ENCODE measurements at regions not wholly inside any gene's neighbourhood (a gene's known extent, or its start where the extent isn't known, plus 50 kb on each side); places are given as distances from the start of the nearest gene placed in this dataset.

GRCh38 chr6:15993716-15994228, 135.1 kb upstream of the MYLIP start:
- no peak for DNase-seq

DNA sequence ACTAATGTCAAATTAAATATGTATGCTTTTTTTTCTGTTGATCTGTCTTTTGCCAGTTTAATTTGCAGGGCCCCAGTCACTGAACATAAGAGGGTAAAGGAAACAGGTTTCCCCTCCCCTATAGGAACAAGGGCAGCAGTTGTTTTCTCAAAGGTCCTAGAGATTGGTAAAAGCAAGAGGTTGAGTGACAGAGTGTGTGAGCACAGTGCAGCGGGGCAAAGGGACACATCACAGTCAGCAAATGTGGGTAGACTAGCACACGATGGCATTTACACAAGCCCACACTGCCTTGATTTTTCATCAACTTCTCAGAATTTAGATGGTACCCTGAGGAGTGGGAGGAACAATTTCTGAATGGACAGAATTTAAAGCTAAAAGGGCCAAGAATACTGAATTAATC, 138.7 kb upstream of the MYLIP start:
- no peak for DNase-seq

DNA sequence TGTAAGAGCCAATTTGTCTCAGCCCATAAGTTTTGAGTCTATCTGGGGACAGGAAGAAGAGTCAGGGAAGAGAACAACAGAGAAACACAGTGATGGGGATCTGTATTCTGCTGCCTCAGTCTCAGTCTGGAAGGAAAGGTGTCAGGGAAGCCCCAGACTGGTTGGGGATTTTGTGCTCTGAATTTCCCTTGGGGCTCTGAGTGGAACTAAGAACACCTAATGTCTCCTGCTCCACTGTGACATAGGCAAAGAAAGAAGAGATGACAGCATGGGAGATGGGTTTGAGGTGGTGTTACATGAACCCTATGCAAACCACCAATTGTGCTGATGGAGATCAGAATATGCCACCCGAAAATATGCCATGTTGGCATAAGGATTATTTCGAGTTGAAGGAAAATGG, 139.5 kb upstream of the MYLIP start:
- no peak for DNase-seq

DNA sequence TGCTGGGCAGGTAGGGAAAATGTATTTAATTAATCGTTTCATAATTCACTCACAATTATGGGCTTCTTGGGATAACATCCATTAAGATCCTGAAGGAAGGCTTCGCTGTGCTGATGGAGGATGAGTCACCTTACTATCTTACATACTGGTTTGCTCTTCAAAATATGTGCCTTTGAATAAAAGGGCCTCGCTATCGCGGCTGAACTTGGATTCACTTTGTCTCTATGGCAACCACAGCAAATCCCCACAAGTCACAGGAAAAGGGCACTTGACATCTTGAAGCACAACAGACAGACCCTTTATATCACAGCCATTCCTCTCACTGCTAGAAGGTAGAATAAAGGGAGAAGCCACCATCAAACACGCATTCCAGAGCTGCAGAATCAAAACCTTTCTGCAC, 141.3 kb upstream of the MYLIP start:
- no peak for DNase-seq

- DNase-seq: no peak
Measured at GRCh38 chr6:15986027-15986629, 142.8 kb upstream of the MYLIP start.

- DNase-seq: no peak
Measured at GRCh38 chr6:15985379-15985959, 143.4 kb upstream of the MYLIP start.

- DNase-seq: no peak
Measured at GRCh38 chr6:15981956-15982355, 146.9 kb upstream of the MYLIP start.

- no peak for DNase-seq
Measured at GRCh38 chr6:15980801-15981200, 148.1 kb upstream of the MYLIP start.

DNA sequence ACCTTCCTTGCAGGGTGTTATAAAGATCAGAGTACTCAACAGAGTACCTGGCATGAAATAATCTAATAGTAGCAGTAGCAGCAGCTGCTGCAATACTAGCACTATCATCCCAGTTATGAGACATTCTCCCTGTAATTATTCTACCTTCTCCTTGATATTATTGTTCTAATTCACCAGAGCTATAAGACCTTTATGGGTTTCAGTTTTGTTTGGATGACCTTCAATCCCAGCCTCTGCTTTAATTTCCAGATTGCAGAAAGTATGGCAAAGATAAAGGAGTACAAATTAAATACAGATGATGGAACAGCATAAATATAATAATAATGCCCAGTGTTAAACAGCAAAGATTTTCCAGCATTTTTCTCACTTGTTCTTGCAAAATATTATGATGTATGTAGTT, 150.5 kb upstream of the MYLIP start:
- DNase-seq: no peak

GRCh38 chr6:15977050-15977449, 151.8 kb upstream of the MYLIP start:
- no peak for DNase-seq

GRCh38 chr6:15974817-15975216, 154.1 kb upstream of the MYLIP start:
- DNase-seq: no peak

- no peak for DNase-seq
Measured at GRCh38 chr6:15970517-15970916, 158.4 kb upstream of the MYLIP start.

GRCh38 chr6:15969236-15969778, 159.6 kb upstream of the MYLIP start:
- DNase-seq: no peak

- no peak for DNase-seq
Measured at GRCh38 chr6:15968519-15968918, 160.4 kb upstream of the MYLIP start.

- no peak for DNase-seq
Measured at GRCh38 chr6:15966000-15966520, 162.8 kb upstream of the MYLIP start.

DNA sequence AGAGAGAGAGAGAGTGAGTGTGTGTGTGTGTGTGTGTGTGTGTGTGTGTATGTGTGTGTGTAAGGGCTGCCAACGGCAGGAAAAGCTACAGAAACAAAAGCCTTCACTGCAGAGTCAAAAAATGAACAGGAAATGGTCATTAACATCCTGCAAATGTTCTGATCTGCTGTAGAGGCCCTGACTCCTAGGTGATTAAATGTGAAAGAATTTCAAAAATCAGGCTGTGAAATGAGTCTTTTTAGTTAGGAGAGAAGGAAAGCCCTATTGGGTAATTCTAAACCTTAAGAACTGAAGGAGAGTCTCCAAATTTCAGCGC, 166.5 kb upstream of the MYLIP start:
- no peak for DNase-seq

DNA sequence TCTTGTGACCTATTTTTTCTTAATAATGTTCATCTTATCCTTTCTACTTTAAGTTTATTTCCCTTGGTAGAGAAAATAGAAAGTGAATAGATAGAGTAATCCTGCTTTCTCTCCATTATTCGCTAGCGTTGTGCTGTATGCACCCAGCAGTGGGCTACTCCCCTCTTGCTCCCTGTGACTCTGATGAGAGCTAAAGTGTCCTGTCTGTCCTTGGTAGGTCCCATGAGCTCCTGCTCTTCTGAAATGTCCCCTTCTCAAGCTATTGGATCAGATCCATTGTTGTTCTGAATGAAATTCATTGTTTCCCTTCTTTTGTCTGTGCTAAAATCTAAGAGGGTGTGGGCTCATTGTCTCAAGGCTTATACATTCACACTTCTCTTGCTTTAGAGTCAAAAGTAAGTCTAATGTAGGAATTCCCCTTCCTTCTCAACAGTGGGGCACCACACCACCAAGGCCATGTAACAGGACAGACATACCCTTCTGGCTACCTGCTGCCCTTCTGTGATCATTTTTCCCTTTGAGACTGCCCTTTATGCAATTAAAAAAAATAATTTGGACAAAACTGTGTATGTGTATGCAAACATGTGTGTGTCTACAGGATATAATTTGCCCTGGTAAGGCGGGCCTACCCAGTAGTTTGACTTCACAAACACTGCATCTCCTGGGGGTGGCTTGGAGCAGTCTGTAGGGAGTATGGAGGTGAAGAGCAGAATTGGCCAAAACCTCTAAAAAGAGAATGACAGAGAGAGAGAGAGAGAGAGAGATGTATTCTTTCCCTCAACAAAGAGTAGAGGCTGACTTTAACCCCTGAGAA, 167.0 kb upstream of the MYLIP start:
- peak; percentile 56 for DNase-seq

DNA sequence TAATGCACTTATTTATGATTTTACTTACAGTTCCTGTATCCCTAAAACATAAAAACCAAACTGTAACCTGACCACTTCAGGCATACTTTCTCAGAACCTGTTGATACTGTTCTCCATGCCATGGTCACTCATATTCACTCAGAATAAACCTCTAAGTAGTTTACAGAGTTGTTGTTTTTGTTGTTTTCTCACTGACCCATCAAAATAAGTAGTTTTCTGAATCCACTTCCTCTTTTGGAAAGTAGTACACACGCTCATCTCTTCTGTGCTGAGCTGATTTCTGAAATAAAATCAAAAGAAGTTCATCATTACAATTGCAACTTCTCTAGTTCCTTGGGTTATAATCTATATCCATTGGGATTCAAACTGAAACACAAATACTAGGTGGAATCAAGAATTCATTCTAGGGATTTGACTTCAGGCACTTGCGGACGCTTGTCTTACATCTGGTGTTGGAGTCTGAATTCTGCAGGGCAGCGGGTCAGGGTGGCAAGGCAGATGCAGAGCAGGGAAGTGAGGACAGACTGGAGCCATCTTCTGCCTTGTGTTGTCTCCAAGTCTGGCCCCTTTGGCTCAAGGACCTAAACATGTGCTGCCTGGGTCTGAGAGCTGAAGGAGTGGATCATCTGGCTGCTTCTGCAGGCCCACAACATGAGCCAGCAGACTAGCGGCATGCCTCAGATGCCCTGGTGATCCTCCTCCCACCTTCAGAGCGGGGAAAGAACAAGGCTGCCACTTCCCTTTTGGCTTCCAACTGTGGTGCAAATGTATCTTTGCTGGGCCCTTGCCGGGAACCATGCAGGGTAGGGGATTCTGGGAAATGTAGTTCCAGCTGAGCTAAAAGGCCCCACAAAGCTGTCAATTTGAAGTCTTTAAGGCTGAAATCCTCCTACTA, 167.9 kb upstream of the MYLIP start:
- DNase-seq: peak; percentile 77

- no peak for DNase-seq
Measured at GRCh38 chr6:15957655-15958169, 171.2 kb upstream of the MYLIP start.

- DNase-seq: no peak
Measured at GRCh38 chr6:15956205-15957106, 172.4 kb upstream of the MYLIP start.

GRCh38 chr6:15955484-15955883, 173.4 kb upstream of the MYLIP start:
- DNase-seq: no peak
